H1 (cell line): ENCODE measurements at regions not wholly inside any gene's neighbourhood (a gene's known extent, or its start where the extent isn't known, plus 50 kb on each side); places are given as distances from the start of the nearest gene placed in this dataset.

Experiments
- CTCF ChIA-PET: fragments of 300-600 bp; sonication (Branson Sonifier 250); formaldehyde crosslinking; loops from one replicate; lab custom pipeline; 2021; ENCODE audit not compliant: partially characterized antibody; lab: Charles Lee
- POLR2A ChIA-PET: fragments of 300-600 bp; sonication (Branson Sonifier 250); formaldehyde crosslinking; loops from one replicate; lab custom pipeline; 2021; ENCODE audit warnings: inconsistent platforms; ENCODE audit not compliant: partially characterized antibody; lab: Charles Lee
- DNase-seq, 2 experiments: peaks; one replicate each; pipeline versions ENCODE4 v3.0.0 to v3.0.0-alpha.2; 2010 to 2022; ENCODE audit warnings: low spot score in 2 of 2, low read depth in 1 of 2, mixed read lengths in 1 of 2
- FAIRE-seq: peaks from 2 replicates; lab custom pipeline; 2011; peaks lifted over from hg19 to GRCh38; lab: Jason Lieb, UNC
- H2AFZ ChIP-seq: 2 replicates; pipeline ENCODE4 v1.8.1; 2012; ENCODE audit warnings: low read length, inconsistent platforms
- H2AK5ac ChIP-seq: 2 replicates; pipeline ENCODE4 v1.6.1; 2013; ENCODE audit warnings: low read depth, low read length
- H2BK120ac ChIP-seq: replicated peaks from 2 replicates; pipeline ENCODE3; 2013; ENCODE audit warnings: low read depth, low read length, inconsistent platforms
- H2BK12ac ChIP-seq: 2 replicates; pipeline ENCODE4 v1.6.1; 2013; ENCODE audit warnings: low read depth, low read length
- H2BK15ac ChIP-seq: 2 replicates; pipeline ENCODE4 v1.6.1; 2013; ENCODE audit warnings: low read length
- H2BK20ac ChIP-seq: 2 replicates; pipeline ENCODE4 v1.6.1; 2013; ENCODE audit warnings: low read length
- H2BK5ac ChIP-seq: 2 replicates; pipeline ENCODE4 v1.6.1; 2013; ENCODE audit warnings: low read depth, low read length
- H3K14ac ChIP-seq: 2 replicates; pipeline ENCODE4 v1.6.1; 2013; ENCODE audit warnings: inconsistent platforms; ENCODE audit not compliant: insufficient read length
- H3K18ac ChIP-seq: 2 replicates; pipeline ENCODE4 v1.6.1; 2013; ENCODE audit warnings: low read length; ENCODE audit errors: extremely low read depth
- H3K23ac ChIP-seq: 2 replicates; pipeline ENCODE4 v1.6.1; 2013; ENCODE audit warnings: inconsistent platforms; ENCODE audit not compliant: insufficient read length
- H3K23me2 ChIP-seq: 2 replicates; pipeline ENCODE4 v1.6.1; 2013; ENCODE audit warnings: low read depth, low read length
- H3K27ac ChIP-seq: 2 replicates; pipeline ENCODE4 v1.6.1; 2011; ENCODE audit warnings: low read depth, low read length, inconsistent platforms
- H3K27me3 ChIP-seq, 4 experiments: replicated peaks in 1 of 4; 1 replicate in 1 of 4; 2 replicates in 3 of 4; pipeline versions ENCODE4 v1.6.1 to v1.8.1; 2011 to 2013; ENCODE audit warnings: low read length in 3 of 4, mild to moderate bottlenecking in 3 of 4, inconsistent platforms in 2 of 4, mixed read lengths in 2 of 4, moderate library complexity in 1 of 4; ENCODE audit not compliant: control insufficient read depth in 3 of 4, insufficient read depth in 3 of 4; ENCODE audit errors: extremely low read depth in 1 of 4
- H3K36me3 ChIP-seq, 4 experiments: 2 replicates each; pipeline versions ENCODE4 v1.6.1 to v1.8.1; 2011 to 2013; ENCODE audit warnings: mild to moderate bottlenecking in 4 of 4, low read length in 3 of 4, moderate library complexity in 2 of 4, control low read depth in 1 of 4, inconsistent platforms in 1 of 4; ENCODE audit not compliant: insufficient read depth in 4 of 4, control insufficient read depth in 2 of 4
- H3K4ac ChIP-seq: replicated peaks from 2 replicates; pipeline ENCODE3; 2013; ENCODE audit warnings: low read length, low read depth, mixed read lengths, inconsistent platforms; ENCODE audit not compliant: insufficient read length
- H3K4me1 ChIP-seq, 4 experiments: replicated peaks in 1 of 4; 1 replicate in 1 of 4; 2 replicates in 3 of 4; pipeline versions ENCODE4 v1.6.1 to v1.8.1; 2011 to 2013; ENCODE audit warnings: low read length in 3 of 4, inconsistent platforms in 2 of 4, mixed read lengths in 1 of 4; ENCODE audit not compliant: insufficient read depth in 4 of 4, control insufficient read depth in 3 of 4
- H3K4me2 ChIP-seq, 2 experiments: 2 replicates each; pipeline versions ENCODE4 v1.6.1 to v1.8.1; 2011 to 2013; ENCODE audit warnings: low read depth in 2 of 2, low read length in 2 of 2, control low read depth in 1 of 2, inconsistent platforms in 1 of 2, mild to moderate bottlenecking in 1 of 2; ENCODE audit not compliant: insufficient read depth in 1 of 2
- H3K4me3 ChIP-seq, 4 experiments: fragments of 200-600, 300-600 bp in 1 of 4; sonication (generic), shearing (Covaris generic), sonication (Bioruptor Twin) in 1 of 4; 2 replicates each; pipeline versions ENCODE4 v1.5.1 to v1.8.1; 2011 to 2016; ENCODE audit warnings: low read length in 4 of 4, low read depth in 3 of 4, control low read depth in 2 of 4, inconsistent platforms in 2 of 4, mild to moderate bottlenecking in 2 of 4, mixed read lengths in 1 of 4, moderate library complexity in 1 of 4; ENCODE audit not compliant: insufficient read depth in 2 of 4; ENCODE audit errors: extremely low read depth in 1 of 4
- H3K56ac ChIP-seq: replicated peaks from 2 replicates; pipeline ENCODE3; 2013; ENCODE audit warnings: low read depth, mild to moderate bottlenecking, mixed read lengths, low read length, inconsistent platforms; ENCODE audit not compliant: insufficient read length
- H3K79me1 ChIP-seq: 2 replicates; pipeline ENCODE4 v1.6.1; 2013; ENCODE audit warnings: low read depth, low read length, control low read depth
- H3K79me2 ChIP-seq, 2 experiments: 2 replicates each; pipeline versions ENCODE4 v1.6.1 to v1.8.1; 2012 to 2013; ENCODE audit warnings: low read length in 2 of 2, mild to moderate bottlenecking in 2 of 2, inconsistent platforms in 1 of 2; ENCODE audit not compliant: insufficient read depth in 2 of 2, control insufficient read depth in 1 of 2
- H3K9ac ChIP-seq, 4 experiments: replicated peaks in 1 of 4; 1 replicate in 1 of 4; 2 replicates in 3 of 4; pipeline versions ENCODE4 v1.6.1 to v1.8.1; 2011 to 2013; ENCODE audit warnings: low read depth in 3 of 4, low read length in 3 of 4, control low read depth in 2 of 4, mild to moderate bottlenecking in 2 of 4, moderate library complexity in 2 of 4, inconsistent platforms in 1 of 4; ENCODE audit errors: extremely low read depth in 1 of 4
- H3K9me3 ChIP-seq, 2 experiments: 2 replicates each; pipeline versions ENCODE4 v1.6.1 to v1.8.1; 2012 to 2013; ENCODE audit warnings: mild to moderate bottlenecking in 2 of 2, moderate library complexity in 2 of 2, control low read depth in 1 of 2, inconsistent platforms in 1 of 2, low read depth in 1 of 2, low read length in 1 of 2, mixed read lengths in 1 of 2; ENCODE audit not compliant: insufficient read depth in 2 of 2
- H4K20me1 ChIP-seq, 2 experiments: replicated peaks in 1 of 2; 2 replicates each; pipeline versions ENCODE3 to v1.8.1; 2011 to 2013; ENCODE audit warnings: inconsistent platforms in 2 of 2, low read length in 2 of 2, mild to moderate bottlenecking in 1 of 2; ENCODE audit not compliant: insufficient read depth in 2 of 2, control insufficient read depth in 1 of 2
- H4K5ac ChIP-seq: 2 replicates; pipeline ENCODE4 v1.6.1; 2013; ENCODE audit warnings: low read length, low read depth, mixed read lengths, inconsistent platforms; ENCODE audit not compliant: insufficient read length
- H4K8ac ChIP-seq: 2 replicates; pipeline ENCODE4 v1.8.0; 2013; ENCODE audit warnings: mild to moderate bottlenecking, moderate library complexity, low read length, inconsistent platforms; ENCODE audit not compliant: insufficient read depth; ENCODE audit errors: extremely low read depth
- H4K91ac ChIP-seq: replicated peaks from 2 replicates; pipeline ENCODE3; 2013; ENCODE audit warnings: low read length, mixed read lengths, inconsistent platforms; ENCODE audit not compliant: insufficient read length
- ATF3 ChIP-seq: IDR thresholded peaks from 2 replicates; pipeline ENCODE4 v1.6.1; 2011; ENCODE audit warnings: low read depth, mild to moderate bottlenecking, low read length; ENCODE audit not compliant: insufficient read depth
- EGR1 ChIP-seq: IDR thresholded peaks from 2 replicates; pipeline ENCODE4 v1.6.1; 2011; ENCODE audit warnings: low read depth, low read length, borderline replicate concordance
- WGBS, 2 experiments: shearing (Covaris generic) in 1 of 2; methylation state at CpG; one replicate each; pipeline versions ENCODE4 v1.1.6 to v1.1.7; 2013 to 2015; ENCODE audit warnings: low lambda C conversion rate in 2 of 2, mixed read lengths in 2 of 2, inconsistent platforms in 1 of 2, low coverage in 1 of 2, missing lambda C conversion rate in 1 of 2; ENCODE audit not compliant: insufficient replicate concordance in 2 of 2, insufficient coverage in 1 of 2, insufficient read length in 1 of 2; ENCODE audit errors: extremely low coverage in 1 of 2, missing lambda C conversion rate in 1 of 2; 5-methylcytosine and 5-hydroxymethylcytosine counted together

- Histone ChIP-seq H4K8ac (peak overlapping the region; percentile 58; the same call in 1 of the 2 replicates), H3K79me1 (no peaks in the 10 kb centered on the region), H3K18ac (no peak overlapping the region), H3K27me3 (no peaks in the 10 kb centered on the region), H3K4me2 (no peak overlapping the region), H3K9ac (no peak overlapping the region), H3K36me3 (no peaks in the 10 kb centered on the region), H2BK15ac (no peak overlapping the region), H3K23ac (no peak overlapping the region), H2AFZ (no peak overlapping the region), H4K5ac (no peak overlapping the region)
- 89% methylated on average over 8 of the region's 8 CpGs; no CpG with 5 or more reads in 1 of the 2 experiments for WGBS, 2 experiments
- no peak for TF ChIP-seq EGR1
- no peak for TF ChIP-seq ATF3
- TF ChIP-seq, all 59 proteins: peak for 0
- H3K79me2 ChIP-seq: no peaks in the 10 kb centered on the region
- no peak overlapping the region for H2BK20ac ChIP-seq
- no peak overlapping the region for H3K56ac ChIP-seq
- no peak overlapping the region for H2AK5ac ChIP-seq
- FAIRE-seq: no peak
- H2BK12ac ChIP-seq: no peak overlapping the region
- H4K20me1 ChIP-seq: no peaks in the 10 kb centered on the region
- no peak overlapping the region for H2BK5ac ChIP-seq
- CTCF ChIA-PET: interaction anchor here (1.2 kb wide), 1 partner anchor 9 kb away, joined by 3 read pairs; no protein-coding TSS in a partner anchor
- no peak overlapping the region for H3K4ac ChIP-seq
- no peaks in the 10 kb centered on the region for H3K9me3 ChIP-seq
- POLR2A ChIA-PET: no interaction called here
- no peak overlapping the region for H3K27ac ChIP-seq
- no peak for DNase-seq
- H3K23me2 ChIP-seq: no peaks in the 10 kb centered on the region
- H4K91ac ChIP-seq: no peak overlapping the region
- H3K14ac ChIP-seq: no peak overlapping the region
- no peaks in the 10 kb centered on the region for H3K4me1 ChIP-seq
- H2BK120ac ChIP-seq: no peak overlapping the region
- no peak overlapping the region for H3K4me3 ChIP-seq
Observed at GRCh38 chr13:50518781-50519201, 324.7 kb downstream of the DLEU7 start.
